ENCODE measurements at regions not wholly inside any gene's neighbourhood (a gene's known extent, or its start where the extent isn't known, plus 50 kb on each side); places are given as distances from the start of the nearest gene placed in this dataset.

DNA sequence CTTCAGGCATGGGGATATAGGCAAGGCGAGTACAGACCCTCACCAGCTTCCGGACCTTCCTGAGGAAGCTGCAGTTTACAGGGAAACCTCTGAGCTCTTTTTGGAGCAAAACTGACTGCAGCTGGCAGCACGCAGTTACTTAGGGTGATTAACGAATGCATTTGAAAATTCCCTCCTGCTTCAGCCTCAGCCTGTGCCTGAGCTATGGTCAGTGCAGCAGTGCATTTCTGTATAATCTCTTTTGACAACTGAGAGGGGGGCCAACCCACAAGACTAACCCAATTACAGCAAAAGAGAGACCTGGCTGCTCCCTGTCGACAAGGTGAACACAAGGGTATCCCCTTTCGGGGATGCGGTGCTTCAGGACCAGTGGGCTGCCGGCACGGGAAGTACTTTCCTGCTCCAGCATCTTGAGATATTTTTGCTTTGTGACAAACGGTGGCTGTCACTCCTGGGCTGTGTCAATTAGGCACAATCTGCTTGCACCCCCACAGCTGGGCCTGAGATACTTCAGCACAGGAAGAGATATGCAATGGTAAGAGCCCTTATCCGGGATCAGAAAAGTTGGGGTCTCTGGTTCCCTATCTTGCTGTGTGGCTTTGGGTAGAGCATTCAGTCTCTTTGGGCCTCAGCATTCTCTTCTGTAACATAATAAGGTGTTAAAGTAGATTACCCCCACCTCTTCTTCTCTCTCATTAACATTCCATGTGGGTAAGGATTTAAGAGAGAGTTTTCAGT, 141.0 kb downstream of the TMEM17 start:
- POLR2A ChIA-PET: no interaction called here
- CTCF ChIA-PET: no interaction called here
- DNase-seq (ENCODE audit: extremely low spot score): no peak
- no peak for TF ChIP-seq FOXM1 (IDR thresholded peaks at IDR 0.05; ENCODE audit: borderline replicate concordance)
- no peak for TF ChIP-seq ELF4 (IDR thresholded peaks at IDR 0.05)
- no peak for TF ChIP-seq SP1 (IDR thresholded peaks at IDR 0.05)
- no peak for TF ChIP-seq FOXK2 (IDR thresholded peaks at IDR 0.05)
- TF ChIP-seq NFRKB (IDR thresholded peaks at IDR 0.05): no peak
- TF ChIP-seq CTBP1 (IDR thresholded peaks at IDR 0.05; ENCODE audit: borderline replicate concordance): no peak
- TF ChIP-seq PKNOX1 (IDR thresholded peaks at IDR 0.05): no peak
- TF ChIP-seq TARDBP (IDR thresholded peaks at IDR 0.05): no peak
- no peak for TF ChIP-seq L3MBTL2 (conservative IDR thresholded peaks at IDR 0.05)
- no peak for TF ChIP-seq BHLHE40 (IDR thresholded peaks at IDR 0.05; ENCODE audit: borderline replicate concordance)
- TF ChIP-seq ZNF384 (IDR thresholded peaks at IDR 0.05): no peak
- no peak for TF ChIP-seq ARNT (IDR thresholded peaks at IDR 0.05)
- TF ChIP-seq HDGF (IDR thresholded peaks at IDR 0.05; ENCODE audit: borderline replicate concordance): no peak
- TF ChIP-seq LEF1 (IDR thresholded peaks at IDR 0.05; ENCODE audit: borderline replicate concordance): no peak

- TF ChIP-seq FOXM1 (IDR thresholded peaks at IDR 0.05; ENCODE audit: borderline replicate concordance) (no peak), SUZ12 (IDR thresholded peaks at IDR 0.05) (no peak), ARNT (IDR thresholded peaks at IDR 0.05) (no peak), PKNOX1 (IDR thresholded peaks at IDR 0.05) (no peak)
- ChIA-PET CTCF (no interaction called here), POLR2A (no interaction called here)
- DNase-seq (ENCODE audit: extremely low spot score): no peak
Observed at GRCh38 chr2:62363166-62363565, 142.8 kb downstream of the TMEM17 start.

DNA sequence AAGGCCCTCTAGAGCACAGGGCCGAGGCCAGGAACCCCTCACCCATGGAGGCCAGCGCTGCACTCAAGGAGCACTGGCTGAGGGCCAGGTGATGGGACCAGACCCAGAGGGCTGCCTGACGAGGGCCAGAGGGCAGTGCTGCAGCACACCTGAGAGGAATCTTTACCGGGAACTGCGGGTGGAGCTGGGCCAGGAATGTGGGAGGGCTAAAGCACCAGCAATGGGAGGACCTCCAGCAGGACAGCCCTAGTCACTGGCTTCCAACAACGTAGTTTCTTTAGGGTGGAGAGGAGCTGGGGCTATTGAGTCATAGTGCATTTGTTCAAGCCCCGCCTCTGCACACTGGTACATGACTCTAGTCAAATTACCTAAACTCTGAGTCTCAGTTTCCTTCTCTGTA, 143.4 kb downstream of the TMEM17 start:
- ChIA-PET CTCF (no interaction called here), POLR2A (no interaction called here)
- DNase-seq (ENCODE audit: extremely low spot score): no peak
- no peak for TF ChIP-seq FOXK2 (IDR thresholded peaks at IDR 0.05)
- TF ChIP-seq PKNOX1 (IDR thresholded peaks at IDR 0.05): no peak
- no peak for TF ChIP-seq LEF1 (IDR thresholded peaks at IDR 0.05; ENCODE audit: borderline replicate concordance)
- TF ChIP-seq L3MBTL2 (conservative IDR thresholded peaks at IDR 0.05): no peak
- TF ChIP-seq BHLHE40 (IDR thresholded peaks at IDR 0.05; ENCODE audit: borderline replicate concordance): no peak

- POLR2A ChIA-PET: no interaction called here
- no peak for TF ChIP-seq PKNOX1 (IDR thresholded peaks at IDR 0.05)
- TF ChIP-seq ARNT (IDR thresholded peaks at IDR 0.05): no peak
- TF ChIP-seq HDGF (IDR thresholded peaks at IDR 0.05; ENCODE audit: borderline replicate concordance): no peak
- no peak for TF ChIP-seq LEF1 (IDR thresholded peaks at IDR 0.05; ENCODE audit: borderline replicate concordance)
- no peak for TF ChIP-seq FOXK2 (IDR thresholded peaks at IDR 0.05)
- TF ChIP-seq SP1 (IDR thresholded peaks at IDR 0.05): no peak
- no peak for TF ChIP-seq NFRKB (IDR thresholded peaks at IDR 0.05)
- TF ChIP-seq TARDBP (IDR thresholded peaks at IDR 0.05): no peak
- no peak for TF ChIP-seq FOXM1 (IDR thresholded peaks at IDR 0.05; ENCODE audit: borderline replicate concordance)
- no peak for TF ChIP-seq CTBP1 (IDR thresholded peaks at IDR 0.05; ENCODE audit: borderline replicate concordance)
- TF ChIP-seq ZNF384 (IDR thresholded peaks at IDR 0.05): no peak
- TF ChIP-seq BHLHE40 (IDR thresholded peaks at IDR 0.05; ENCODE audit: borderline replicate concordance): no peak
- TF ChIP-seq FOXA1 (IDR thresholded peaks at IDR 0.05): no peak
- TF ChIP-seq SUZ12 (IDR thresholded peaks at IDR 0.05): no peak
- no peak for TF ChIP-seq L3MBTL2 (conservative IDR thresholded peaks at IDR 0.05)
- TF ChIP-seq ELF4 (IDR thresholded peaks at IDR 0.05): no peak
- CTCF ChIA-PET: no interaction called here
Observed at GRCh38 chr2:62361964-62362363, 144.0 kb downstream of the TMEM17 start.

GRCh38 chr2:62354771-62355561, 151.0 kb downstream of the TMEM17 start:
- POLR2A ChIA-PET: no interaction called here
- CTCF ChIA-PET: no interaction called here
- TF ChIP-seq ZNF384 (IDR thresholded peaks at IDR 0.05) (no peak), LEF1 (IDR thresholded peaks at IDR 0.05; ENCODE audit: borderline replicate concordance) (no peak), SP1 (IDR thresholded peaks at IDR 0.05) (no peak)
- no peak for DNase-seq (ENCODE audit: extremely low spot score)

More at GRCh38 chr2:62361964-62362363, 144.0 kb downstream of the TMEM17 start:
- no peak for DNase-seq (ENCODE audit: extremely low spot score)

DNA sequence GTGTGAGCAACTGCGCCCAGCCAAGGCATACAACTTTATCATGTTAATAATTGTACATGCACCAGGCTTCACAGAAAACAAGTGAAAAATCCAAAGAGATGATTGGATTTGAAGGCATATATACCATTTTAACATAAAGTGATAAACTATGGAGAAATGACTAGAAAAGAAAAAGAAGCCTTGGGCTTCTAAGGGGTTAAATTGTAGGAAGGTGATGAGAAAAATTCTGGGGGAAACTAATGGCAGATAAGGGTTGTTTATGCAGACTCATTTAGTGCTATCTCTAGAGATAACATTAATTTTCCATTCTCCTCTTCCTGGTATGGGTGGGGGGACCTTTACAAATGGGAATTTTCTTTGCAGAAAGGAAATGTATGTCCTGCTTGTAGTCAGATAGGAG, 154.0 kb downstream of the TMEM17 start:
- TF ChIP-seq TARDBP (IDR thresholded peaks at IDR 0.05) (no peak), ARNT (IDR thresholded peaks at IDR 0.05) (no peak), FOXK2 (IDR thresholded peaks at IDR 0.05) (no peak), SUZ12 (IDR thresholded peaks at IDR 0.05) (no peak), NFRKB (IDR thresholded peaks at IDR 0.05) (no peak), PKNOX1 (IDR thresholded peaks at IDR 0.05) (no peak), ELF4 (IDR thresholded peaks at IDR 0.05) (no peak), BHLHE40 (IDR thresholded peaks at IDR 0.05; ENCODE audit: borderline replicate concordance) (no peak), FOXA1 (IDR thresholded peaks at IDR 0.05) (no peak), L3MBTL2 (conservative IDR thresholded peaks at IDR 0.05) (no peak), ZNF384 (IDR thresholded peaks at IDR 0.05) (no peak), CTBP1 (IDR thresholded peaks at IDR 0.05; ENCODE audit: borderline replicate concordance) (no peak), HDGF (IDR thresholded peaks at IDR 0.05; ENCODE audit: borderline replicate concordance) (no peak), SP1 (IDR thresholded peaks at IDR 0.05) (no peak), FOXM1 (IDR thresholded peaks at IDR 0.05; ENCODE audit: borderline replicate concordance) (no peak), LEF1 (IDR thresholded peaks at IDR 0.05; ENCODE audit: borderline replicate concordance) (no peak)
- no peak for DNase-seq (ENCODE audit: extremely low spot score)
- CTCF ChIA-PET: no interaction called here
- POLR2A ChIA-PET: no interaction called here
